ENCODE measurements at regions not wholly inside any gene's neighbourhood (a gene's known extent, or its start where the extent isn't known, plus 50 kb on each side); places are given as distances from the start of the nearest gene placed in this dataset.

GRCh38 chr9:73079326-73079725 lies 72.3 kb upstream of the ANXA1 start:
- peak; percentile 39 for ATAC-seq (ENCODE audit: poor library complexity)
- Mint-ChIP-seq H3K27me3 (peaks cover 35% of the 10 kb centered on the region), H3K9me3 (no peaks in the 10 kb centered on the region), H3K27ac (no peak overlapping the region), H3K36me3 (ENCODE audit: low read depth) (no peaks in the 10 kb centered on the region), H3K4me1 (ENCODE audit: low read depth) (no peaks in the 10 kb centered on the region), H3K4me3 (no peak overlapping the region)
- H3K36me3 ChIP-seq (ENCODE audit: insufficient read depth, low read length), result no peaks in the 10 kb centered on the region
- ChIA-PET POLR2A (no interaction called here), CTCF (interaction anchor here (0.5 kb wide), 1 partner anchor 1941 kb away, joined by 4 read pairs; no protein-coding TSS in a partner anchor)
- no peak overlapping the region for H3K27ac ChIP-seq (ENCODE audit: low read depth in 1 of 2, low read length in 2 of 2)
- no peaks in the 10 kb centered on the region for H3K9me3 ChIP-seq (ENCODE audit: control insufficient read depth in 1 of 2, insufficient read depth in 1 of 2, low read length in 2 of 2)
- no peak for TF ChIP-seq CTCF (IDR thresholded peaks at IDR 0.05)
- H3K4me3 ChIP-seq (ENCODE audit: low read length), result no peak overlapping the region
- intact Hi-C loops (cut with DNase I, micrococcal nuclease), result no loop called here
- peak in 3 of 14 experiments; percentile 3 to 34 (median 23) for DNase-seq
- H3K27me3 ChIP-seq (ENCODE audit: control insufficient read depth in 1 of 2, insufficient read depth in 2 of 2, low read length in 2 of 2), result peaks cover 0 to 8% of the 10 kb centered on the region in 2 experiments
- H3K4me1 ChIP-seq (ENCODE audit: insufficient read depth, low read length), result no peaks in the 10 kb centered on the region

- CTCF ChIA-PET, result no interaction called here
- H3K27me3 ChIP-seq (ENCODE audit: control insufficient read depth in 1 of 2, insufficient read depth in 2 of 2, low read length in 2 of 2), result peaks cover 0 to 3% of the 10 kb centered on the region in 2 experiments
- Mint-ChIP-seq H3K4me1 (ENCODE audit: low read depth) (no peaks in the 10 kb centered on the region), H3K27ac (no peak overlapping the region), H3K9me3 (no peaks in the 10 kb centered on the region), H3K4me3 (no peak overlapping the region), H3K27me3 (peaks cover 32% of the 10 kb centered on the region), H3K36me3 (ENCODE audit: low read depth) (no peaks in the 10 kb centered on the region)
- no peak for ATAC-seq (ENCODE audit: poor library complexity)
- H3K9me3 ChIP-seq (ENCODE audit: control insufficient read depth in 1 of 2, insufficient read depth in 1 of 2, low read length in 2 of 2), result no peaks in the 10 kb centered on the region
- intact Hi-C loops (cut with DNase I, micrococcal nuclease), result no loop called here
- no peak for DNase-seq
- POLR2A ChIA-PET, result no interaction called here
- H3K36me3 ChIP-seq (ENCODE audit: insufficient read depth, low read length), result no peaks in the 10 kb centered on the region
- H3K27ac ChIP-seq (ENCODE audit: low read depth in 1 of 2, low read length in 2 of 2), result no peak overlapping the region
- H3K4me3 ChIP-seq (ENCODE audit: low read length), result no peak overlapping the region
- no peak for TF ChIP-seq CTCF (IDR thresholded peaks at IDR 0.05)
- H3K4me1 ChIP-seq (ENCODE audit: insufficient read depth, low read length), result no peaks in the 10 kb centered on the region
Observed at GRCh38 chr9:73077625-73078030, 74.0 kb upstream of the ANXA1 start.

GRCh38 chr9:73076970-73077369 lies 74.7 kb upstream of the ANXA1 start:
- H3K36me3 ChIP-seq (ENCODE audit: insufficient read depth, low read length), result no peaks in the 10 kb centered on the region
- H3K27ac ChIP-seq (ENCODE audit: low read depth in 1 of 2, low read length in 2 of 2), result no peak overlapping the region
- peaks cover 0 to 3% of the 10 kb centered on the region in 2 experiments for H3K27me3 ChIP-seq (ENCODE audit: control insufficient read depth in 1 of 2, insufficient read depth in 2 of 2, low read length in 2 of 2)
- H3K4me1 ChIP-seq (ENCODE audit: insufficient read depth, low read length), result no peaks in the 10 kb centered on the region
- Mint-ChIP-seq H3K27me3 (peaks cover 31% of the 10 kb centered on the region), H3K36me3 (ENCODE audit: low read depth) (no peaks in the 10 kb centered on the region), H3K27ac (no peak overlapping the region), H3K9me3 (no peaks in the 10 kb centered on the region), H3K4me3 (no peak overlapping the region), H3K4me1 (ENCODE audit: low read depth) (no peaks in the 10 kb centered on the region)
- CTCF ChIA-PET, result no interaction called here
- ATAC-seq (ENCODE audit: poor library complexity) (no peak), DNase-seq (no peak)
- TF ChIP-seq CTCF (IDR thresholded peaks at IDR 0.05), result no peak
- H3K4me3 ChIP-seq (ENCODE audit: low read length), result no peak overlapping the region
- no peaks in the 10 kb centered on the region for H3K9me3 ChIP-seq (ENCODE audit: control insufficient read depth in 1 of 2, insufficient read depth in 1 of 2, low read length in 2 of 2)
- POLR2A ChIA-PET, result no interaction called here
- intact Hi-C loops (cut with DNase I, micrococcal nuclease), result no loop called here
